Hematopoietic multipotent progenitor cell treated with erythropoietin and hydrocortisone succinate and interleukin-3 and kit ligand, for 6 days (in vitro differentiated cells): ENCODE measurements at regions not wholly inside any gene's neighbourhood (a gene's known extent, or its start where the extent isn't known, plus 50 kb on each side); places are given as distances from the start of the nearest gene placed in this dataset.
"Not testable (repeated sequence)": the region's sequence is repeated elsewhere in the genome, so short reads cannot be mapped to it uniquely, and the experiment has no call there.

Experiments
- DNase-seq: peaks from one replicate; pipeline ENCODE4 v3.0.0-alpha.2; 2015

DNA sequence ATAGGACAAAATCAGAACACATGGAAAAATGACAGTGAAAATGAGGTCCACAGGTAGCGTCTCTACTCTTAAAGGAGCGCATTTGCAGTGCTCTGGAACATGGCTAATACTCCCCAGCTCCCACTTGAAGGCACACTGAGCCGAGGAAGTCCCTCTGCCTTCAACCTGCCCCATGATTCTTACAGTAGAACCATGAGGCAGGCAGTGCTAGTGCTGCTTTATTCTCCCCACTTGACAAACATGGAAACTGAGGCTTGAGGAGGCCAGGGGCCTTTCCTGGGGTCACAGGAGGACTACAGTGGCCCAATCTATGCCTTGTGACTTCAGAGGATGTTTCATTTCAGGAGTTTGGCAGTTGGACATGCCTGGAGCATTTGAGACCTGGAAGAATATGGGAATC is 244.1 kb upstream of the MAF start:
- no peak for DNase-seq

DNA sequence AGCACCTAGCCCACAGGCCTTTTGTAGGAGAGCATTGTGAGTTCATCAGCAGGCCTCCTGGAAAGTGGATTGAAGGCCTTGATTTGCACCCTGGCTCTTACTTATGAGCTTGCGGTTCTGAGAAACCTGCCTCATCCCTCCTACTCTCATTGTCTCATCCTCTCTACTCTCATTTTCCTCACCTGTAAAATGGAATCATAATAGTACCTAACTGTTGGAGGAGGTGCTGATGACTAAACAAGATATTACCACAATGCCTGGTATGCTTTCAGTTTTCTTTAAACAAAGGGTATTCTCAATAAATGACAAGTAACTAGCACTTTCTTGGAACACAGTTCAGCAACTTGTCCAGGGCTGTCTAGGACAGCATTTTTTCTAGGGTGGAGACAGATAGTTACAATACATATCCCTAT is 243.1 kb upstream of the MAF start:
- DNase-seq: no peak

DNA sequence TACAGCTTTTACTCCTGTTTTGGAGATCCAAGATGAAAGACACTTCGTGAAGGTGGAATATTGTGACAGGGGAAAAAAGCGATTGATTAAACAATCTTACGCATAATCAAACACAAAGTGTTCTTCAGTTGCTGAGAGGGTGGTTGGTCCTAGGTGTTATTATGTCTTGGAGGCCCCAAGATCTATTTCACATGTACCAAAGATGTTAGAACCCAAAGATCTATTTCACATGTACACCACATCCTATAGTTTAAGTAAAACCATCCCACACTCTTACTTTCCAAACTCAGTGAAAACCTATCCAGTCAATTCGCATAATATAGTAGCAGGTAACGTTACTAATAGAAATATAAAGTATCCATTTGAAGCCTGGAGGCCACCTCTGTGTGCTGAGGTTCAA is 242.6 kb upstream of the MAF start:
- no peak for DNase-seq

- no peak for DNase-seq
Observed at GRCh38 chr16:79842197-79842596, 241.7 kb upstream of the MAF start.

DNA sequence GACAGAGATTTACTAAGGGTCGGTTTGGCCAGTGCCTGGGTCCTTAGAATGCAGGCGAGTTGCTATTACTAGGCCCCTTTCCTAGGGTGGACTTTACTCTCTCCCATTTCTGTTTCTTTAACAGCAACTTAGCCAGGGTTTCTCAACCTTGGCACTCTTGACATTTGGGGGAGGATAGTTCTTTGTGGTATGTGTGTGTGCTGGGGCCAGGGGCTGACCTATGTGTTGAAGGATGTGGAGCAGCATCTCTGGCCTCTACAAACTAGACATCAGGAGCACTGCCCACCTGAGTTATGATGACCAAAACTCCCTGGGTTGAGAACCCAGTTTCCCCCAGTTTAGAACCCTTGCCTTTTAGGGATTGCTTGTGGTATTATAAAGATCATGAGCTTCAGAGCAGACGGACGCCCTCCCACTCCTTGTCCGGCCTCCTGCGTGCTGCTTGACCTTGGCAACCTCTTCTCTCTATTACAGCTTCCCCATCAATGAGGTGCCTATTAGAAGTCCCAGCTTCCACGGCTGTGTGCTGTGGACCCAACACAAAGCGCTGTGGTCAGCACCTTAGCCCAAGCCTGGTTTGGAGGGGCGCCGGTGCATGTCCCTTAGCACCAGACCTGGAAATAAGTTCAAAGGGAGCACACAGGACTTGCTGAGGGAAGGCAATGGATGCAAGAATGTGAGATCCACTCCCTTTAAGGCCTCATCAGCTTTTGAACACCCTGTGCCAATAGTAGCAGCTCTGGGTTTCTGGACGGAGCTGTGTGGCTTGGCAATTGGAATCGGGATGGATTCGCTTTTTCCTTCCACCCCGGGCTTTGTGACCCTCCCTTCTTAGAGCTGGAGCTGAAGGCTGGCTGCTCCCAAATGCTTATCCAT is 239.2 kb upstream of the MAF start:
- no peak for DNase-seq

GRCh38 chr16:79838496-79839259 is 238.1 kb upstream of the MAF start:
- no peak for DNase-seq

GRCh38 chr16:79836144-79836543 is 235.6 kb upstream of the MAF start:
- no peak for DNase-seq

DNA sequence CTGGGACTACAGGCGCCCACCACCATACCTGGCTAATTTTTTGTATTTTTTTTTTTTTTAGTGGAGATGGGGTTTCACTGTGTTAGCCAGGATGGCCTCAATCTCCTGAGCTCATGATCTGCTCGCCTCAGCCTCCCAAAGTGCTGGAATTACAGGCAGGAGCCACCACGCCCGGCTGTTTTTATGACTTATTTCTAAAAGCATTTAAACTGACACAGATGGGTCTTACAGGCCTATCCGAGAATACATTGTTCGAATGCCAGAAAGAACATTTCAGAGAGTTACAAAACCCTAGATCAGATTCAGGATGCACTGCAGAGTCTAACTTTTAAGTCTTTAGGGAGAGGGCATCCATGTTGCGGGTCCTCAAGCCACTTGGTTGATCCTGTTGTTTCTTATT is 234.7 kb upstream of the MAF start:
- DNase-seq: no peak

- DNase-seq: no peak
Observed at GRCh38 chr16:79834720-79835119, 234.2 kb upstream of the MAF start.

DNA sequence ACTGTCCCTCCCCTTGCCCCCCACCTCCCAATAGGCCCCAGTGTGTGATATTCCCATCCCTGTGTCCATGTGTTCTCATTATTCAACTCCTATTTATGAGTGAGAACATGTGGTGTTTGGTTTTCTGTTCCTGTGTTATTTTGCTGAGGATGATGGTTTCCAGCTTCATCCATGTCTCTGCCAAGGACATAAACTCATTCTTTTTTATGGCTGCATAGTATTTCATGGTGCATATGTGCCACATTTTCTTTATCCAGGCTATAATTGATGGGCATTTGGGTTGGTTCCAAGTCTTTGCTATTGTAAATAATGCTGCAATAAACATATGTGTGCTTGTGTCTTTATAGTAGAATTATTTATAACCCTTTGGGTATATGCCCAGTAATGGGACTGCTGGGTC is 233.5 kb upstream of the MAF start:
- not testable (repeated sequence) for DNase-seq

GRCh38 chr16:79833559-79833958 is 233.0 kb upstream of the MAF start:
- no peak for DNase-seq

GRCh38 chr16:79826732-79827475 is 226.4 kb upstream of the MAF start:
- DNase-seq: no peak

- DNase-seq: no peak
Observed at GRCh38 chr16:79825002-79825401, 224.5 kb upstream of the MAF start.

GRCh38 chr16:79823639-79824038 is 223.1 kb upstream of the MAF start:
- no peak for DNase-seq

- no peak for DNase-seq
Observed at GRCh38 chr16:79821911-79822310, 221.4 kb upstream of the MAF start.

DNA sequence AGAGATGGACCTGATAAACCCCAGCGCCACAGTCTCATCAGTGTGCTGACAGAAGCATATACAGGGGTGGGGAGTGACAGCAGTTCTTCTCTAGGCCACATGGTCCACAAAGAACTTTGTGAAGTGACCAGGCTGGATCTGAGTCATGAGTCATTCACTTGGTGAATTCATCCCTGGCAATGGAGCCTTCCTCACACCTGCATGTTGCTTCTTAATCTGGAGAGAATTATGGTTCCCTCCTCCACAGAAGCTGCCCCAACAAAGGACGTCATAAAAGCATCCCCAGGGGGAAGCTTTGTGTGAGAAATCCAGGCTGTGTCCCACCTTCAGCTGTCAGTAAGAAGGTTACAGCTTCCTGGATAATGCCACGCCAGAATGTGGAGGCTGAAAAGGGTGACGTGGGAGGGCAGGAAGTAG is 215.6 kb upstream of the MAF start:
- no peak for DNase-seq

- no peak for DNase-seq
Observed at GRCh38 chr16:79815049-79815448, 214.5 kb upstream of the MAF start.

GRCh38 chr16:79814124-79814523 is 213.6 kb upstream of the MAF start:
- no peak for DNase-seq

DNA sequence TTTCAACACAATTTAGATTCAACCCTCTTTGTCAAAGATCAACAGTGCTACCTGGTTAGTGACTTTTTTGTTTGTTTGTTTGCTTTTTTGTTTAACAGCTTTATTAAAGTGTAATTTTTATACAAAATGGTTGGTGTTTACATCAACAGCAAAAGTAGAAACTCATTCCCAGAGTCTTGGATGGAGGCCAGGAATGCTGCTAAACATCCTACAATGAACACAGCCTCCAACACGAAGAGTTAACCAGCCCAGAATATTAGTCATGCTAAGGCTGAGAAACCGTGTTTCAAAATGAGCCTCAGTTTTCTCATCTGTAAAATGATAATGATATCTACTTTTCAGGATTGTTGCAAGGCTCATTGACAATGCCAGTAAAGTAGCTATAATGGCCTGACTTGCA is 211.0 kb upstream of the MAF start:
- DNase-seq: no peak

GRCh38 chr16:79810449-79811189 is 210.1 kb upstream of the MAF start:
- DNase-seq: no peak

GRCh38 chr16:79809376-79809775 is 208.8 kb upstream of the MAF start:
- DNase-seq: no peak

DNA sequence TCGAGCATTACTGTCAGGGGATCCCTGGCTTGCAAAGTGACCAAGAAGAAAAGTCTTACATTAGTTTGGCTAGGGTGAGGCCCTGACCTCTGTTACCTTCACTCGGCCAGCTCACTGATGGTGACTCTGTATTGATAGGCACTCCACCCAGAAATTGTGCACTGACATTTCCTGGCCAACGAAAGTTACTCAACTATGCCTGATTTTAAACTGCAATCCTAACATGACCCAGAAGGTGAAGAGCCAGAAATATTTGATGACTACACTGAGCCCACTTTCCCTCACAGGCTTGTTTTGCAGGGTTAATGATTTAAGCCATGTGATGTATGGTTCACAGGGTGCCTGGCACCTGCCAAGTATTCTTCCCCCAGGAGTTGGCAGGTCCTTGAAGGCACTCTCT is 208.2 kb upstream of the MAF start:
- DNase-seq: no peak

DNA sequence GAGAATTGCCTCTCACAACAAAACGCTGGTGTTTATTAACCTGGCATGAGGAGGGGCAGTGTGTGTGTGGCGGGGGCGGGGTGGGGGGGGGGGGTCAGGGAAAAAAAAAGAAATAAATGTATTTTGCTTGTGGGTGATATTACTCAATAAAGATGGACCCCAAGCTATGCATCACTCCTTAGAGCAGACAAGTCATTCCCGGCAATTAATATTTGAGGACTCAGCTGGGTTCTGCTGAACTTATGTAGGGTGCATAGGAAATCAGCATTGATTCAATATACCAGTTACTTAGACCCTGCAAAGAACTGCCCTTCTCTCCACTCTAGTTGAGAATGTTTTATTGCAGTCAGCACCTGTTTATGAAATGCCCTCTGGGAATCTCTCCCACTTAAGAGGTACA is 206.2 kb upstream of the MAF start:
- no peak for DNase-seq
